CD8-positive, alpha-beta memory T cell (primary cell): ENCODE measurements at regions not wholly inside any gene's neighbourhood (a gene's known extent, or its start where the extent isn't known, plus 50 kb on each side); places are given as distances from the start of the nearest gene placed in this dataset.
"Not testable (repeated sequence)": the region's sequence is repeated elsewhere in the genome, so short reads cannot be mapped to it uniquely, and the experiment has no call there.

Experiments
- CTCF ChIA-PET: fragments of 350-600 bp; sonication (Branson Sonifier 250); formaldehyde crosslinking; loops from one replicate; lab custom pipeline; 2021; ENCODE audit warnings: antibody characterized with exemption; lab: Charles Lee
- POLR2A ChIA-PET: fragments of 350-600 bp; sonication (Branson Sonifier 250); formaldehyde crosslinking; loops from one replicate; lab custom pipeline; 2021; ENCODE audit warnings: antibody characterized with exemption; lab: Charles Lee
- DNase-seq, 5 donors: peaks; one replicate each; pipeline versions ENCODE4 v3.0.0 to v3.0.0-alpha.2; 2020 to 2022; ENCODE audit warnings: mixed read lengths in 1 of 5
- H3K27ac ChIP-seq: one replicate; pipeline ENCODE4 v1.7.0; 2013; ENCODE audit warnings: low read depth, mild to moderate bottlenecking, low read length, moderate library complexity
- H3K27me3 ChIP-seq: 2 replicates; pipeline ENCODE4 v1.7.0; 2013; ENCODE audit warnings: low read length, mild to moderate bottlenecking; ENCODE audit not compliant: insufficient read depth, poor library complexity, severe bottlenecking
- H3K36me3 ChIP-seq: 2 replicates; pipeline ENCODE4 v1.7.0; 2013; ENCODE audit warnings: mild to moderate bottlenecking, low read length, moderate library complexity; ENCODE audit not compliant: insufficient read depth
- H3K4me1 ChIP-seq: 2 replicates; pipeline ENCODE4 v1.7.0; 2013; ENCODE audit warnings: mild to moderate bottlenecking, low read length, moderate library complexity; ENCODE audit not compliant: insufficient read depth
- H3K4me3 ChIP-seq: 2 replicates; pipeline ENCODE4 v1.7.0; 2013; ENCODE audit warnings: mild to moderate bottlenecking, low read length
- H3K9me3 ChIP-seq: 2 replicates; pipeline ENCODE4 v1.7.0; 2013; ENCODE audit warnings: mild to moderate bottlenecking, low read length
- H3K27ac Mint-ChIP-seq, 8 donors: one replicate each; pipeline ENCODE4 v1.8.0; 2020 to 2021; ENCODE audit warnings: mixed read lengths in 8 of 8, mild to moderate bottlenecking in 6 of 8, inconsistent platforms in 3 of 8, moderate library complexity in 3 of 8
- H3K27me3 Mint-ChIP-seq, 2 donors: one replicate each; pipeline ENCODE4 v1.8.0; 2020 to 2021; ENCODE audit warnings: mixed read lengths in 2 of 2, mild to moderate bottlenecking in 1 of 2, moderate library complexity in 1 of 2
- H3K36me3 Mint-ChIP-seq, 3 donors: one replicate each; pipeline ENCODE4 v1.8.0; 2020 to 2021; ENCODE audit warnings: mixed read lengths in 3 of 3, inconsistent platforms in 1 of 3, mild to moderate bottlenecking in 1 of 3
- H3K4me1 Mint-ChIP-seq, 3 donors: one replicate each; pipeline ENCODE4 v1.8.0; 2020 to 2021; ENCODE audit warnings: mixed read lengths in 3 of 3, inconsistent platforms in 1 of 3, mild to moderate bottlenecking in 1 of 3
- H3K4me3 Mint-ChIP-seq, 7 donors: one replicate each; pipeline ENCODE4 v1.8.0; 2020 to 2021; ENCODE audit warnings: mixed read lengths in 7 of 7, mild to moderate bottlenecking in 6 of 7, moderate library complexity in 4 of 7, inconsistent platforms in 2 of 7
- H3K9me3 Mint-ChIP-seq, 5 donors: one replicate each; pipeline ENCODE4 v1.8.0; 2020 to 2022; ENCODE audit warnings: mixed read lengths in 5 of 5, mild to moderate bottlenecking in 3 of 5, moderate library complexity in 2 of 5, inconsistent platforms in 1 of 5

GRCh38 chr21:32920474-32920873, 105.3 kb upstream of the OLIG2 start:
- ChIA-PET POLR2A (no interaction called here), CTCF (interaction anchor here (1.2 to 1.7 kb wide), 5 partner anchors 20 to 277 kb away, joined by 3 to 8 read pairs (median 4); no protein-coding TSS in a partner anchor)
- Mint-ChIP-seq H3K27me3 (no peaks in the 10 kb centered on the region), H3K4me1 (peaks cover 9 to 25% (median 18%) of the 10 kb centered on the region in 3 donors), H3K9me3 (peaks cover 8 to 13% (median 11%) of the 10 kb centered on the region in 5 donors), H3K36me3 (peaks cover 2 to 18% (median 7%) of the 10 kb centered on the region in 3 donors), H3K27ac (no peak overlapping the region), H3K4me3 (no peak overlapping the region)
- H3K4me1 ChIP-seq: peaks cover 15% of the 10 kb centered on the region
- no peak overlapping the region for H3K4me3 ChIP-seq
- H3K27ac ChIP-seq: no peak overlapping the region
- DNase-seq: no peak
- peaks cover 4% of the 10 kb centered on the region for H3K9me3 ChIP-seq
- no peaks in the 10 kb centered on the region for H3K27me3 ChIP-seq
- H3K36me3 ChIP-seq: no peaks in the 10 kb centered on the region

GRCh38 chr21:32921632-32922230, 104.0 kb upstream of the OLIG2 start:
- H3K9me3 ChIP-seq: peaks cover 4% of the 10 kb centered on the region
- peaks cover 2% of the 10 kb centered on the region for H3K4me1 ChIP-seq
- H3K36me3 ChIP-seq: no peaks in the 10 kb centered on the region
- Mint-ChIP-seq H3K27me3 (no peaks in the 10 kb centered on the region), H3K4me1 (peaks cover 2 to 13% (median 6%) of the 10 kb centered on the region in 3 donors), H3K36me3 (peaks cover 2 to 24% (median 7%) of the 10 kb centered on the region in 3 donors), H3K9me3 (peaks cover 12 to 18% (median 17%) of the 10 kb centered on the region in 5 donors), H3K27ac (peak overlapping the region in 2 of 8 donors; percentile 8 to 11), H3K4me3 (no peak overlapping the region)
- POLR2A ChIA-PET: no interaction called here
- CTCF ChIA-PET: interaction anchor here (0.8 to 2.0 kb wide), 4 partner anchors 9 to 275 kb away, joined by 3 to 10 read pairs (median 5); no protein-coding TSS in a partner anchor
- peak; percentile 9 to 61 (median 29) for DNase-seq
- H3K4me3 ChIP-seq: no peak overlapping the region
- H3K27ac ChIP-seq: no peak overlapping the region
- H3K27me3 ChIP-seq: no peaks in the 10 kb centered on the region

GRCh38 chr21:32925098-32925497, 100.6 kb upstream of the OLIG2 start:
- peaks cover 4% of the 10 kb centered on the region for H3K9me3 ChIP-seq
- H3K4me1 ChIP-seq: peaks cover 5% of the 10 kb centered on the region
- Mint-ChIP-seq H3K27me3 (no peaks in the 10 kb centered on the region), H3K4me1 (peaks cover 6 to 23% (median 18%) of the 10 kb centered on the region in 3 donors), H3K27ac (no peak overlapping the region), H3K9me3 (peaks cover 12 to 23% (median 20%) of the 10 kb centered on the region in 5 donors), H3K36me3 (peaks cover 2 to 32% (median 7%) of the 10 kb centered on the region in 3 donors), H3K4me3 (no peak overlapping the region)
- DNase-seq: no peak
- no peaks in the 10 kb centered on the region for H3K36me3 ChIP-seq
- ChIA-PET POLR2A (no interaction called here), CTCF (interaction anchor here (2.6 kb wide), 1 partner anchor 15 kb away, joined by 12 read pairs; no protein-coding TSS in a partner anchor)
- H3K4me3 ChIP-seq: no peak overlapping the region
- H3K27ac ChIP-seq: no peak overlapping the region
- H3K27me3 ChIP-seq: no peaks in the 10 kb centered on the region

DNA sequence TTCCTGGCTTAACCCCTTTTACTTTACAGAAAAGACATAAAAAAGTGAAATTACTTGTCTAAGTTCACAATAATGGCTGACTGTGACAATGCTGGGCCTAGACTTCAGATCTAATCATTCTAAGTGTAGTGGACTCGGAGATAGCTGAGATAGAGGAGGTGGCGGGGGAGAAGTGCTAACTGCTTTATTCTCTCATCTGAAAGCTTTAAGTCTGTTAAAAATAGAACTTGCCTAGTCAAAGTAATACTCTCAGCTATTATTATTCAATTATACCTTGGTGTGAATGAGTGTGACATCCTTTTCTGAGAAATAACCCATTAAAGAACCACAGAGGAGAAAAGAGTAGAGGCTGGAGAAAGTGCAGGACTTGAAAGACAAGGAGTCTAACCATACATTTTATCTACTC, 96.1 kb upstream of the OLIG2 start:
- peaks cover 4% of the 10 kb centered on the region for H3K9me3 ChIP-seq
- ChIA-PET POLR2A (interaction anchor here (0.7 to 0.9 kb wide), 2 partner anchors 9 to 395 kb away, joined by 3 read pairs; partner anchors contain the start of gene IFNAR1), CTCF (interaction anchor here (3.2 kb wide), 1 partner anchor 10 kb away, joined by 21 read pairs; no protein-coding TSS in a partner anchor)
- Mint-ChIP-seq H3K27me3 (no peaks in the 10 kb centered on the region), H3K27ac (peak overlapping the region; percentile 56 to 94 (median 78)), H3K4me1 (peaks cover 35 to 50% (median 49%) of the 10 kb centered on the region in 3 donors), H3K9me3 (peaks cover 11 to 18% (median 16%) of the 10 kb centered on the region in 5 donors), H3K36me3 (peaks cover 2 to 22% (median 4%) of the 10 kb centered on the region in 3 donors), H3K4me3 (peak overlapping the region; percentile 2 to 83 (median 73))
- DNase-seq: no peak
- H3K27ac ChIP-seq: no peak overlapping the region
- H3K36me3 ChIP-seq: no peaks in the 10 kb centered on the region
- H3K4me3 ChIP-seq: no peak overlapping the region
- H3K27me3 ChIP-seq: no peaks in the 10 kb centered on the region
- peaks cover 42% of the 10 kb centered on the region for H3K4me1 ChIP-seq

DNA sequence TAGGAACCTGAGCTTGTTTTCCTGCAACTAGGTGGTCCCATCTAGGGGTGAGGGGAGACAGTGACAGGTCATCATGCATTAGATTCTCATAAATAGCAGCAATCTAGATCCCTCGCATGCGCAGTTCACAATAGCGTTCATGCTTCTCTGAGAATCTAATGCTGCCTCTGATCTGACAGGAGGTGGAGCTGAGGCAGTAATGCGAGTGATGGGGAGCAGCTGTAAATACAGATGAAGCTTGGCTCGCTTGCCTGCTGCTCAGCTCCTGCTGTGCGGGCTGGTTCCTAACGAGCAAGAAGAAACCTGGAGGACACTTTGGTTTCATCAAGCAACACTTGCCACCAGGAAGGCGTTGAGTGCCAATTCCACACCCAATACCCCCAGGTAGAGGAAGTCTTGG, 95.1 kb upstream of the OLIG2 start:
- H3K36me3 ChIP-seq: no peaks in the 10 kb centered on the region
- Mint-ChIP-seq H3K27me3 (no peaks in the 10 kb centered on the region), H3K4me3 (peak overlapping the region in 4 of 7 donors; percentile 11 to 80 (median 46)), H3K27ac (peak overlapping the region in 3 of 8 donors; percentile 15 to 61 (median 33)), H3K4me1 (peaks cover 35 to 50% (median 49%) of the 10 kb centered on the region in 3 donors), H3K9me3 (peaks cover 2 to 9% (median 7%) of the 10 kb centered on the region in 5 donors), H3K36me3 (peaks cover 0 to 14% (median 0%) of the 10 kb centered on the region in 3 donors)
- CTCF ChIA-PET: interaction anchor here (0.9 to 3.2 kb wide), 3 partner anchors 9 to 267 kb away, joined by 3 to 21 read pairs (median 5); no protein-coding TSS in a partner anchor
- H3K4me3 ChIP-seq: no peak overlapping the region
- no peak for DNase-seq
- POLR2A ChIA-PET: no interaction called here
- no peak overlapping the region for H3K27ac ChIP-seq
- H3K4me1 ChIP-seq: peaks cover 42% of the 10 kb centered on the region
- H3K9me3 ChIP-seq: no peaks in the 10 kb centered on the region
- H3K27me3 ChIP-seq: no peaks in the 10 kb centered on the region

DNA sequence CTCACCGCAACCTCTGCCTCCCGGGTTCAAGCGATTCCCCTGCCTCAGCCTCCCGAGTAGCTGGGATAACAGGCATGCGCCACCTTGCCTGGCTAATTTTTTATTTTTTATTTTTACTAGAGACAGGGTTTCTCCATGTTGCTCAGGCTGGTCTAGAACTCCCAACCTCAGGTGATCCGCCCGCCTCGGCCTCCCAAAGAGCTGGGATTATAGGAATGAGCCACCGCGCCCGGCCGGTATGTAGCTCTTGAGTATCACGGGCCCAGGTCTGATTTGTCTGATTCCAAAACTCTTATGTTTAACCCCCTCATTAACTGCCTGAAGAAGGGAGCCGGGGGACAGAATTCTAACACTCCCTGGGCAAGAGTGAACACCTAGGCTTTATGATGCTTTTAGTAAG, 91.7 kb upstream of the OLIG2 start:
- H3K4me3 ChIP-seq, H3K9me3 ChIP-seq, H3K4me3 Mint-ChIP-seq, H3K9me3 Mint-ChIP-seq, H3K27me3 Mint-ChIP-seq, H3K27ac ChIP-seq, CTCF ChIA-PET, H3K36me3 ChIP-seq, H3K27me3 ChIP-seq, DNase-seq, H3K36me3 Mint-ChIP-seq: not testable (repeated sequence)
- peaks cover 35 to 43% (median 43%) of the 10 kb centered on the region in 3 donors for H3K4me1 Mint-ChIP-seq
- POLR2A ChIA-PET: interaction anchor here (0.7 kb wide), 1 partner anchor 48 kb away, joined by 4 read pairs; no protein-coding TSS in a partner anchor
- peaks cover 42% of the 10 kb centered on the region for H3K4me1 ChIP-seq
- H3K27ac Mint-ChIP-seq: peak overlapping the region in 1 of 8 donors; percentile 35

DNA sequence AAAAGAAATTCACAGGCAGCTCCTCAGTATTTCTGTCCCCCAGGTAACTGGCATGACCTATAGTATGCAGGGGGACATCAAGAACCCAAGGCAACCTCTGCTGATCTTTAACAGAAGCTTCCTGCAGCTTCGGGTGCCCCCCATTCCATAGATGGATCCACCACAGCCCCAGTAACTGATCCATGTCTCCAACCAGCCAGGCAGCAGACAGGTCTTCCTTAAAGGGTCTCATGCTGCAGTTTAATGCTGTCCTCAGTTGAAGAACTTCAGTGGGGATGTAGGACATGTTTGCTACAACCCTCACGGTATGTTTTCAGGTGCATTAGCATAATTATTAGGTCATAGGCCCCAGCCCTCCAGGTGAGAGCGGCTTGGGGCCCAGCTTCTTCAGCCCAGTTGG, 90.9 kb upstream of the OLIG2 start:
- H3K36me3 ChIP-seq: no peaks in the 10 kb centered on the region
- no peaks in the 10 kb centered on the region for H3K27me3 Mint-ChIP-seq
- peaks cover 0 to 2% (median 0%) of the 10 kb centered on the region in 3 donors for H3K36me3 Mint-ChIP-seq
- no peak overlapping the region for H3K4me3 ChIP-seq
- H3K9me3 ChIP-seq: no peaks in the 10 kb centered on the region
- peaks cover 39% of the 10 kb centered on the region for H3K4me1 ChIP-seq
- H3K9me3 Mint-ChIP-seq: peaks cover 0 to under 1% (median 0%) of the 10 kb centered on the region in 5 donors
- H3K27ac ChIP-seq: no peak overlapping the region
- no peak overlapping the region for H3K4me3 Mint-ChIP-seq
- peak overlapping the region in 1 of 8 donors; percentile 17 for H3K27ac Mint-ChIP-seq
- ChIA-PET CTCF (no interaction called here), POLR2A (no interaction called here)
- peaks cover 30 to 38% (median 37%) of the 10 kb centered on the region in 3 donors for H3K4me1 Mint-ChIP-seq
- no peaks in the 10 kb centered on the region for H3K27me3 ChIP-seq
- no peak for DNase-seq
